GM18498 (cell line): ENCODE measurements at regions not wholly inside any gene's neighbourhood (a gene's known extent, or its start where the extent isn't known, plus 50 kb on each side); places are given as distances from the start of the nearest gene placed in this dataset.

Source experiments
- ATAC-seq: cut with Tn5 transposase; IDR thresholded peaks from one replicate; pipeline ENCODE4 v1.9.1; 2021; ENCODE audit warnings: mild to moderate bottlenecking, moderate library complexity; ENCODE audit not compliant: unreplicated experiment

- ATAC-seq, result no peak
These were observed 127.8 kb downstream of the INHBB start for GRCh38 chr2:120473522-120474271.

- ATAC-seq, result no peak
These were observed 128.6 kb downstream of the INHBB start for GRCh38 chr2:120474486-120474885.

GRCh38 chr2:120476141-120476540, 130.2 kb downstream of the INHBB start:
- ATAC-seq, result no peak

- ATAC-seq, result no peak
These were observed 131.3 kb downstream of the INHBB start for GRCh38 chr2:120477198-120477597.

GRCh38 chr2:120477831-120478481, 132.0 kb downstream of the INHBB start:
- ATAC-seq, result no peak

GRCh38 chr2:120480346-120480902, 134.5 kb downstream of the INHBB start:
- no peak for ATAC-seq

GRCh38 chr2:120480903-120481445, 135.0 kb downstream of the INHBB start:
- ATAC-seq, result no peak

- no peak for ATAC-seq
These were observed 135.7 kb downstream of the INHBB start for GRCh38 chr2:120481446-120482194.

GRCh38 chr2:120482334-120482733, 136.4 kb downstream of the INHBB start:
- ATAC-seq, result no peak

- ATAC-seq, result no peak
These were observed 137.4 kb downstream of the INHBB start for GRCh38 chr2:120483355-120483754.

- ATAC-seq, result no peak
These were observed 139.2 kb downstream of the INHBB start for GRCh38 chr2:120485096-120485495.

- no peak for ATAC-seq
These were observed 140.5 kb downstream of the INHBB start for GRCh38 chr2:120486441-120486840.

GRCh38 chr2:120486946-120487345, 141.0 kb downstream of the INHBB start:
- ATAC-seq, result no peak

GRCh38 chr2:120488531-120488930, 142.6 kb downstream of the INHBB start:
- ATAC-seq, result no peak

GRCh38 chr2:120489023-120489422, 143.1 kb downstream of the INHBB start:
- ATAC-seq, result no peak

- no peak for ATAC-seq
These were observed 144.3 kb downstream of the INHBB start for GRCh38 chr2:120490091-120490798.

GRCh38 chr2:120491111-120491625, 145.2 kb downstream of the INHBB start:
- ATAC-seq, result no peak

- ATAC-seq, result no peak
These were observed 147.3 kb downstream of the INHBB start for GRCh38 chr2:120493231-120493630.

- no peak for ATAC-seq
These were observed 148.5 kb downstream of the INHBB start for GRCh38 chr2:120494446-120494845.

- no peak for ATAC-seq
These were observed 149.7 kb downstream of the INHBB start for GRCh38 chr2:120495586-120495985.
